HG02623 (cell line): ENCODE measurements at regions not wholly inside any gene's neighbourhood (a gene's known extent, or its start where the extent isn't known, plus 50 kb on each side); places are given as distances from the start of the nearest gene placed in this dataset.

Source experiments
- ATAC-seq: cut with Tn5 transposase; IDR thresholded peaks from one replicate; pipeline ENCODE4 v1.9.1; 2021; ENCODE audit warnings: moderate library complexity; ENCODE audit not compliant: unreplicated experiment

DNA sequence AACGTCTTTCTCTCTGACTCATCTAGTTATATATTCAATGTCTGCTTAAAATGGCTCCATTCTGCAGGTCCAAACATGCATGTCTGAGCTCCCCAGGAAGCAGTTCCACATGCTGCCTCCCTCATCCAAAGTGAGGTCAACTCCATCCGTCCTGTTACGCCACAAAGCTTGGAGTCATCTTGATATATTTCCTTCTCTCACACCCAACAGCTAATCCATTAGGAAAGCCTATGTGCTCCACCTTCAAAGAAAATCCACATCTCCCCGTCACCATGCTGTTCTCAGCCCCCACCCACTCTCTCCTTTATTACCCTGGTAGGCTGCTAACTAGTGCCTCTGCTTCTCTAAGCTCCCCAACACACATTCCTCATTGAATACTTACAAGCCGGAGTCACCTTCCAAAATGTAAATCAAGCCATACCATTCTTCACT is 130.2 kb upstream of the SYNDIG1 start:
- no peak for ATAC-seq

DNA sequence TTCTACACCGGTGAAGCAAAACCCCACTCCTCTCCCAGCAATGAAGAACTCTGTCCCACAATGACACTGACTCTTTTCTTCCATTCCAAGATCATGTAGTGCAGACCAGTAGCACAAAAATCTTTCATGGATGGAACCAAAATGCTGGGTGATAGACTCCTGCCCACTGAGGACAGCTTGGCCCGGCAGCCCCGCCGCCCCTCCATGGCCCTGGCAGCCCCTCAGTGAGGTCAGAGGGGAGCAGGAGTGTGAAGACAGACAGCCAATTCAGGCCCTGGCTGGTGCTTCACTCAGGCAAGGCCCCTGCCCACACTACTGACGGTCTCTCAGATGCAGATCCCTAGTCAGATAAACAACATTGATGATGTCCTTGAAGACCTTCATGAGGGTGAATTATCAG is 131.9 kb upstream of the SYNDIG1 start:
- no peak for ATAC-seq

DNA sequence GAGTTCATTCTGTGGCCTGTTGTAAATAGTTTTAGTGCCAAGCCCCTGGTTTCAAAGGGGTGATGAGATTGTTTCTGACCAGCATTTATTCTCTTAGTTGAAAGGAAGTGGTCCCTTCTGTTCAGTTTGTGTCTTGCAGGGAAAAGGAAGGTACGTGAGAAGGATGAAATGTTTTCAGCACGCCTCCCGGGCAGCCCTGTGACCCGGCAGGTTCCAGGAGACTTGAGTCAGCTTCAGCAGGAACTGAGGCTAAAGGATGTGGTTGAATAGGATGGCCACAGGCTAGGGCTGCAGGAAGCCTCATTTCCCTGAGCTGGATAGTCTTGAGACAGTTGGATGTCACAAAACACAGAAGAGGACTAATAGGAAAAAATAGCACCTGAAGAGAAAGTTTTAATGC is 132.4 kb upstream of the SYNDIG1 start:
- ATAC-seq, result no peak

DNA sequence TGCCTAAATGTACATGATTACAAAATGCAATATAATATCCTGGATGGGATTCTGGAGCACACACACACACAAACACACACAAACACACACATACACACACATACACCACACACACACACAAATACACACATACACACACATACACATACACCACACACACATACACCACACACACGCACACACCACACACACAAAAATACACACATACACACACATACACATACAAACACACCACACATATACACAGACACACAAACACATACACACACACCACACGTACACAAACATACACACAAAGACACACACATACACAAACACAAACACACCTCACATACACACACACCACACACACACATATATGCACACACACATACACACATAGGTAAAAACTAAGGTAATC is 134.6 kb upstream of the SYNDIG1 start:
- no peak for ATAC-seq

DNA sequence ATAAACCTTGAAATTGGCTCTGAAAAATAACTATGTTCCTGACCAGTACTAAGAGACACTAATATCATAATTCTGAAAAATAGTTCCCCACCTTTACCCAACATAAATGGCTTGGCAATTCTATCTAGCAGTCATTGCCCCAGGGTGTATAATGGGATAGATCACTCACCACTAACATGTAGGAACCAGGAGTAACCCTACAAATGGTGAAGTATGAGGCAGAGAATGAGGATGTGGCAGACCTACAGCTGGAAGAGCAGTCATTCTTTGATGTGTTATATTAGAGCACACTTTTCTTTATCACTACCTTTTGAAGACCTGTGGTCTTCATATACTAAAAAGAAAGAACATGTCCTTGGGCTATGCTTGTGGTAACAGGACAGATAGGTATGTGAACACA is 136.5 kb upstream of the SYNDIG1 start:
- ATAC-seq, result no peak

DNA sequence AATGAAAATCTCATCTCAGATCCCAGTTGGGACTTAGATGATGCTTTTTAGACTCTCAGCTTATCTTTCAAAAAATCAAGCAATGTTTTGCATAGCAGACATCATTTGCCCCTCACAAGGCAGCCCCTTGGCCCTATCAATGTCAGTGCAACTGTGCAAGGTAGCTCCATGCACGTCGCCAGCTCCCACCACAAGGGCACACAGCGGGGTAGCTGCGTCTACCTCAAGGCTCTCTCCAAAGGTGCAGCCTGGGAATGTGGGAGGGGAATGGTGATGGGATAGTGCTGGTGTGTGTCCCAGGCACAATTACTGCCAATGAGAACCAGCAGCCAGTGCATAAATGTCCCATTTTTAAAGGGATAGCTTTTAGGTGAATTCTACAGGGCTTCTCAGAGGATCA is 137.5 kb upstream of the SYNDIG1 start:
- no peak for ATAC-seq

DNA sequence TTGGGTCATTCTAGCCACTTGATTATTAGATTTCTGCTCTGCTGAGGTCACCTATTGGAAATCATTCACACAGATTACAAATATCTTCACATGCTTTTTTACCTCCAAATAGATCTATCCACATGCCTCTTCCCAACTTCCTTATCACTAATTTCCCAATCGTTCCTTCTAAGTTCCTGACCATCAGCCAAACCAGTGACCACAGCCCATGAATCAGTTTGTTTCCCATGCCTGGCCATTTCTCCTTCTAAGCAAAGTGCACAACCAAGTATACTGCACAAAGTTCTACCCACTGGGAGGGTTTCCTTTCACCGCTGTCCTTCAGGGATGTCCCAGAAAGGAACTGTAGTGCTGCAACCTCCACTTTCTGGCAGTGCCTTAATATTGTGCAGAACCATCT is 140.5 kb upstream of the SYNDIG1 start:
- ATAC-seq, result no peak

DNA sequence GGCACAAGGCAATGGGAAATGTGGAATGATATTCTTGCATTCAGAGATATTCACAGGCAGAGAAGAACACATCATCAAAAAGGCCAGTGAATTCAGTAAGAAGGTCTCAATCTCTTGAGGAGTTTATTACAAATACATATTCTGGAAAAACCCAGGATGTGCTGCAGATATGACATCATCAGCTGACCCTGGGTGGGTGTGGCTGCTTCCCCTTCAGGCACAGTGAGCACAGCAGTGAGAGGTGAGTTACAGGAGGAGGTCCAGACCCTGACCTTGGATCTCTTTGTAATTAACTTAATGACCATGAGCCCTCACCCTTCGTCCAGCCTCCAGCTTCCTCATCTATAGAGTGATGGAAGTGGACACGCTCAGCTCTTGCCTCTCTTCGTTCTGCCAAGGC is 147.5 kb upstream of the SYNDIG1 start:
- ATAC-seq, result no peak

DNA sequence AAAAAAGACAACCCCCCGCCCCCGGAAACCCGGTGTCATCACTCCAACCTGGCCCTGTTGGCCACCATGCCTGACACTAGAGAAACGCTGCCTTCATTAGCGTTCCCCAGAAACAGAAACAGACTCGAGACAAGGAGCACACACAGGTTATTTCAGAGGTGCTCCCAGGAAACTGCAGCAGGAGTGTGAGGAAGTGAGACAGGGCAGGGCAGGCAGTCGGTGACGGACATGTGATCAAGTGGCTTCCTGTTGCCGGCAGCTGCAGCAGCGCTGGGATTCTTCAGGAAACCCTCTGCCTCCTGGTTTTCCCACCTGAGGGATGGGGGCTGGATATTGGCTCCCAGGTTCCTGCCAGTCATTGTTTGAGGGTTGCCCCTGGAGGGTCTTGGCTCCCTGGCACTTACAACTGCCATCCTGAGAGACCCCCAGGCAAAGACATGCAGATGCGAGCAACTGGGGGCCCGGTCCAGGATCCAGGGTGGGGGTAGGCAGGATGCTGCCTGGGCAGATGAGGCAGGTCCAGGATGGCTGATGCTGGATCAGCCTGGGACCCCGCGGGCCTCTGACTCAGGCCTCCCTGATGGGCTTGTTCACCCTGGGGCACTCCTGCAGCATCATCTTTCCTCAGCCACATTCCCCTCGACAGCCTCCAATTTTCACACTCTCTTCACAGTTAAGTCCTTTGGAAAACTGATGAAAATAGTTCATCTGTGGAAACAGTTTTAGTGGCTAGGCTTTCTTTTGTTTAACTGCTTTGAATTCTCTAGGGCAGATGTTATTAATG is 150.7 kb upstream of the SYNDIG1 start:
- ATAC-seq, result no peak

DNA sequence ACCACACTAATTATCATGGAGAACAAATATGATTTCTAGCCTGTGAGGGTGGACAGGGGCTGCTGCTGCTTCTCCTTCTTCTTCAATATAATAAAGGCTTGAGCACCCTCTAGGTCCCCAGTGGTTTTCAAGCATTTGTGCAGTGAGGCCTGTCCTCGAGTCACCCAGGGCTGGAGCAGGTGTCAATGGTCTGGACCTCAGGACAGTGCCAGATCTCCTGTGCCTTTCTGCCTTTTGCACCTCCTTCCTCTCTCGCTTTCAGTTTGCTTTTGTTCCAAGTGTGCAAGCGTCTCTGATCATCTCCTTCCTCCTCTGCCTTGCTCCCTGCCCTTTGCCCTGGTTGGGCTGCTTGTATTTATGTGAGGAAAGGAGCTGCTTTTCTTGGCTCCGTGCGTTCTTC is 152.2 kb upstream of the SYNDIG1 start:
- ATAC-seq, result no peak

DNA sequence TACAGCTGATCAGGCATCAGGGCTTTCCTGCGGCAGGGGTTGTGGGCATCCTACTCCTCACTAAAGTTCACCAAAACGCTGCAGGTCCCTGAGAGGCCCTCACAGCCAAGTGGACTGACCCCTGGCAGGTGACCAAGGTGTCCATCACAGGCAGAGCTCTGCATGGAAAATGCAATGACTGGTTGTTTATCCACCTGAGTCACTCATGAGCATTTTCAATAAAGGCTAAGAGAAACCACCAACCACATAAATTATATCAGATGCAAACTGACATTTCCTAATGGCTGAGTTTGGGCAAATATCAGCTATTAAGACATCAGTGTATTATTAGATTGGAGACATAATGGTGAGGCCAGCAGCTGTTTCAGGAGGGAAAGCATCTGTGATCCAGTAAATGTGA is 152.7 kb upstream of the SYNDIG1 start:
- no peak for ATAC-seq

DNA sequence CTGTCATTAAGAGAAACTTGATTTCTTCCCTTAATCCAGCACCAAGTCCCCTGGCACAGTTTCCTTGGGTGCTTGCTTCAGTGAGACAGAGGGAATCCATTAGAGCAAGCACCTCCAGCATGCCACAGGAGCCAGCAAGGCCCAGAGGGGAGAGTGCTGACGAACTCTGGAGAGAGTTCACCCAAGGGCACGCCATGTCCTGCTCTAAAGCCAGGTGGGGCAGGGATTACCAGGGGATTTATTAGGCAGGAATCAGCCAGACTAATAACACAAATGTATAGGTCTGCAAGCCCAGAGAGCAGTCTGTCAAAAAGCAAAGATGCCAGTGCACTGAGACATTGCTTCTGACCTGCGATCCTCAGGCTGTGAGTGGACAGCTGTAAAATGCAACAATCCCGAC is 155.4 kb upstream of the SYNDIG1 start:
- ATAC-seq, result no peak

DNA sequence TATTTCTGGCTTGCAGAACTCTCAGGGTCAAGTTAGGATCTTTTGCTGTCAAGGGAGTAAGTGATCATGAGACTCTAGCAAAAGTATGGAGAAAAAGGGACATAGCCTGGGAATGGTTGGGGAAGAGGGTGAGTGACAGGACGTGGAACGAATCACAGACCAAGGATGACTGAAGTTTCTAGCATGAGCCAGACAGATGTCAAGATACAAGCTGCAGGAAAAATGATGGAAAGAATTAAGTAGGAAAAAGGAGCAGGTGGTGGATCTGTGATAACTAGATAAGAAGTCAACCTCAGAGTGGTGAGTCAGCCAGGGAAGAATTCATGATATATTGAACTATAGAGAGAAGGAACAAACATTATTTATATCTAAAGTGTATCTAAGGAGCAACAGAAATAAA is 159.8 kb upstream of the SYNDIG1 start:
- ATAC-seq, result no peak

DNA sequence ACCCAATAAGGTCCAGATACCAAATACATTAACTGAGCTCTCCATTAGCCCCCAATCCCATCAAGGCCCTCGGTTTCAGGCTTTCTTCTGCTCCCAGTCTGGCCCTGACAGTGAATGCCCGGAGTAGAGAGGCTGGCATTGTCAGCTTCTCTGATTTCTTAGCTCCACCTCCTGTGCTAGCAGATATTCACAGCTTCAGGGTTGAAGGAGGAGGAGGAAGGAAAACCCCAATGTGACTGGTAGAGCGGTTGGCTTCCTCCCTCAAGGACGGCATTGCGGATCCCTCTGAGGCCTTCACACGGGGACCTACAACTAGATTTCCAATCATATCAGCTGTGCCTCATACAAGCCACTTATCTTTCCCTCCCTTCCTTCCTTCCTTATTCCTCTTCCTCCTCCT is 164.1 kb upstream of the SYNDIG1 start:
- no peak for ATAC-seq

DNA sequence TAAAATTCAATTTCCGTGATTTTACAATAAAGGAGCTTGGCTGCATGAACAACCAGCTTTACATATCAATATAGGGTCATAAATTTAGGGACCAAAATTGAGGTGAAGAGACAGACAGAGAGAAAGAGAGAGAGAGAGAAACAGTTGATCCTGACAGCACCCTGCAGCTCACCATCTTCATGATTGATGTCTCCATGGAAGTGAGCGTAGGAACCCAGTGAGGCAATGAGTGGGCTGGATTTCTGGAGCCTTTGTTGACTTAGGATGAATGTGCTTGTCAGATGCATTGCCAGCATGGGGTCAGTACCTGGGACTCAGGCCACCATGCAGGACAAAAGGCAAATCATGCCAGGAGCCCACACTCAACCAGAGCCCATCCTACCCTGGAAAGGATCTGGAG is 165.1 kb upstream of the SYNDIG1 start:
- ATAC-seq, result no peak

DNA sequence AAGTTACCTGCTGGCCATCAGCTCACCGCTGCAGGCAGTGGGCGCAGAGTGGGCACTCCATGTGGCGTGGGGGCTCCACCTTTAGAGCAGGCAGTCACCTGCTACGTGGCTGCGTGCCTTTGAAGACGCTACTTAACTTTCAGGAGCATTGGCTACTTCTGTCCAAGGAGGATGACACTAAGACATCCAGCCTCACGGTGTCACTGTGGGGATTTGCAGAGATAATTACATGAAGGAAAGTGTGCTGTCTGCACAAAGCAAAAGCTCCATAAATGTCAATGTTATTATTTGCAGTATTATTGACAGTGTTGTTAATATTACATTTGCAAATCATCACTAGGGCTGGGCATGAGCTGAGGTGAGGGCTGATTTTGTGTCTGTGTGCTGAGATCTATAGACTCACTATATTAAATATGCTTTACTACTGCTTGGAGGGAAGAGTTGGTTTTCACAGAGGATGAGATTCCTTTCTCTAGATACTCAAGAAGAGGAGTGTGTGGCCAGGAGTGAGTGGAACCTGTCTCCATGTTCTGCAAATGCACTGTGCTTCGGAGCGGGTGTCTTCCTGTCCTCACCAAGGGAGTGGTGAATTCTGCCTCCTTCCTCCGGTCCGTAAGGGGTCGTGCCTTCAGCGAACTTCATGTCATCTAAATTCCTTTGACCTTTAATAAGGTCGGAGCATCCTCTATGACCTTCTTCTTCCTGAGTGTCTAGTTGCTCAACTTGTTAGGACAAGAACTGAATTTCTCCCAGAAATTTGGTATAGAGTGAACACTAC is 165.8 kb upstream of the SYNDIG1 start:
- no peak for ATAC-seq

DNA sequence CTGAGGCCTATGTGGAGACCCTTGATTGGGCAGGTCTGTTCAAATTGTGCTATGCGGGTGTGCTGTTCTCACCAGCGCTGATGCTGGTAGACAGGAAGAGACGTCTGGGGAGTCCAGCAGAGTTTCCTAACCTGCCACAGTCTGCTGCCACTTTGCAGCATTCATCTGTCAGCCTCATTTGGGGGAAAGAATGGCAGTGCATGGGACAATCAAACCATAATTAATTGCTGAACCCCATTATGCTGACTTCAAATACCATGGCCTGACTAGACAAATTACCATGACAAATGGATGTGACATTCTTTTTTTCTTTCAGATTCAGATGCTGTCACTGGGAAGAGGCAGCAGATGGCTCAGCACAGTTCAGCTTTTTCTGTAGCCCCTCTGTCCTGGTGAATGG is 171.4 kb upstream of the SYNDIG1 start:
- ATAC-seq, result no peak

DNA sequence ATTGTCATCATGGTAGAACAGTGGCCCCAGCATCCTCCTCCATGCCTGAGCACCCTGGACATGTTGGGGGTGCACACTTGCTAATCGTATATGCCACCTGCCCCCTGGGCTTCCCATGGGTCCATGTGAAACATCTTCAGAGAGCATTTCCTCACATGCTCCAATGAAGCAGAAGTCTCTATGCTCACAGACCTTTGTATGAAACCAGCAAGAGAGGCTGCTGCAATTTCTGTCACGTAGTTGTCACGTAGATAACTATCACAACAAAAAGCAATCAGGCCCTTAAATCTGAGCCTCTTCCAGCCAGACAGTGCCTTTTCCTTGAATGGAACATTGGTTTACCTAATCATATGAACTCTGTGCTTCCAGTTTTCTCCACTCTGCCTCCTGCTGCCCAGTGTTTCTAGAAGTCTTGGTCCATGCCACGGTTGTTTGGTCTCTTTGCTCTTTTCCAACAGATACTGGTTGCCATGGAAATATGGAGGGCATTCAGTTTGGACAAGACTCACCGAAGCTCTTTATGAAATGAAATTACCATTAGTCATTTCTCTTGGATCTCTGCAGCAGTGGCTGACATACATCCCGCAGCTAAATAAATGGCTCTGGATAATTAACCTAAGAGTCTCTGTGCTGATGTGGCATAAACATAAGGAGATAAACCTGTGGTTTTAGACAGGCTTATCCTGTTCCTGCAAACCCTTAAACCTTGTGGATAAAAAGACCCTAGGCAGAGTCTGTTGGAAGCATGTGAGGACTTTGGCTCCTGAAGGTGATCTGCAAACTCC is 172.8 kb upstream of the SYNDIG1 start:
- ATAC-seq, result no peak

DNA sequence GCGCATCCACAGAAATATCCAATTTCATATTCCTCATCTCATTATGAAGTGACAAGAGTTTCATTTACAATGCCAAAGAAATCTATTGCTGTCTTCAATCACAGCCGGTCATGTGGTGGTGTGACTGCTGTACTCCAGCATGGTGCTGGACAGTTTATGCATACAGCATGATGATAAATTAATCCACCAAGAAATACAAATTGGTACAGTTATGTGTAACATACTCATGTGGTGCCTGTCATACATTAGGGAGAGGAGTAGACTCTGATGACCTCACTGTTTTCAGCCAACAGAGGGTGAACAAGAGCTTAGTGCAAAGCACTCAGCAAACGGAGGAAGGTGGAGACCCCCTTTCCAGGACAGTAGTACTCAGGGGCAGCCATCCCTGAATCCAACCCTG is 178.4 kb upstream of the SYNDIG1 start:
- ATAC-seq, result no peak

DNA sequence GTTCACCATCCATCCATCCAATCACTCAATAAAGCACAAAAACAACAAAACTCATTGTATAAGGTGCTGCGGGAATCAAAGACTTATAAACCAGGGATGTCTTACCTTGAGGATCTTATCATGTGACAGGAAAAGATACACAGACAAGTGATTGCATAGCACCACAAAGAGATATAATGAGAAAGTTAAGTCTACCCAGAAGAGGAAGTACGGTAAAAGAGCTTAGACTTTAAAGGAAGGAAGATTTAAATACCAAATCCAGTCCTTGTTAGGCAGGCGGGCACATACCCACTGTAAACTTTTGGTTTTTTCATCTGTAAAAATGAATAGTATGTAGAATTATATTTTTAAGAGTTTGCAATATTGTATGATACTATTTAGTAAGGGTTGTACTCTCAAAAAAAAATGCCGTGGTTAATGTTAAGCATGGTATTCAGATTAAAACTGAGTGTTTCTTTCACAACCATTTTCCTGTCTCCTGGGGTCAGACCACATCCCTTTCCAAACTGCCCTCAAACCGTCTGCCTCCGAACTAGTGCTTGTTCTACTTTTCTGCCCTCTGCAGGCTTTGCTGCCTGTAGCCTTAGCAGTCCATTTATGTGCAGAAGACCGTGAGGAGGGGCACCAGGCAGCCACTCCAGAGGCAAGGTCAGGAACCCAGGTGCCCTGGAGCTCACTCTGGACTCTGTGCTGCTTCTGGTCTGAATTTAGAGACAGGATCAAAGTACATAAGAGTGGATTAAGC is 179.5 kb upstream of the SYNDIG1 start:
- no peak for ATAC-seq

DNA sequence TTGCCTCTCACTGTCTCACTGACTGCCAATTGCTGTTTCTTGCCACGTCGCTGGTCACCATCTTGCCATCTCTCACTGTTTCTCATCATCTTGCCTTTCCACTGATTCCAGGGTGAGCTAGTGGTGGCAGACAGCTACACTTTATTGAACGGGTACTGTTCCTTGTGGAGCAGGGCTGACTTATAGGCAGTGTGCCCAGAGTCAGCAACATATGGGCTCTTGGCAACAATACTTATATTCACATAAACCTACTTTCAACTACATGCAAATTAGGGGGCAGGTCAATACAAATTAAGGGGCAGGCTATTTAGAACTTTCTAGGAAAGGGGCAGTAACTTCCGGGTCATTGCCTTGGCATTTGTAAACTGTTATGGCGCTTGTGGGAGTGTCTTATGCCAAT is 186.2 kb upstream of the SYNDIG1 start:
- ATAC-seq, result no peak
